Mesendoderm (in vitro differentiated cells): ENCODE measurements at regions not wholly inside any gene's neighbourhood (a gene's known extent, or its start where the extent isn't known, plus 50 kb on each side); places are given as distances from the start of the nearest gene placed in this dataset.

Experiments used
- DNase-seq: peaks from one replicate; pipeline ENCODE4 v3.0.0; 2013
- H2AK5ac ChIP-seq: 2 replicates; pipeline ENCODE4 v1.6.1; 2013; ENCODE audit warnings: low read length, inconsistent platforms
- H2BK120ac ChIP-seq: 2 replicates; pipeline ENCODE4 v1.6.1; 2013; ENCODE audit warnings: low read depth, mild to moderate bottlenecking, low read length, moderate library complexity, mixed read lengths
- H2BK15ac ChIP-seq: replicated peaks from 2 replicates; pipeline ENCODE4 v1.6.1; 2013; ENCODE audit warnings: low read depth, mild to moderate bottlenecking, moderate library complexity
- H2BK5ac ChIP-seq: 2 replicates; pipeline ENCODE4 v1.6.1; 2013; ENCODE audit warnings: low read length, inconsistent platforms
- H3K18ac ChIP-seq: 2 replicates; pipeline ENCODE4 v1.6.1; 2013; ENCODE audit warnings: mild to moderate bottlenecking, low read length, mixed read lengths
- H3K23ac ChIP-seq: one replicate; pipeline ENCODE4 v1.6.1; 2013; ENCODE audit warnings: low read length
- H3K27ac ChIP-seq: 2 replicates; pipeline ENCODE4 v1.5.1; 2013; ENCODE audit warnings: low read depth, mild to moderate bottlenecking, inconsistent platforms, low read length, moderate library complexity
- H3K27me3 ChIP-seq: 2 replicates; pipeline ENCODE4 v1.6.1; 2013; ENCODE audit warnings: low read length, control low read depth, mild to moderate bottlenecking, inconsistent platforms; ENCODE audit not compliant: insufficient read depth, poor library complexity
- H3K36me3 ChIP-seq: 2 replicates; pipeline ENCODE4 v1.6.1; 2013; ENCODE audit warnings: low read length, inconsistent platforms; ENCODE audit not compliant: control insufficient read depth, insufficient read depth
- H3K4ac ChIP-seq: one replicate; pipeline ENCODE4 v1.6.1; 2013; ENCODE audit warnings: low read depth, mild to moderate bottlenecking, low read length, moderate library complexity
- H3K4me1 ChIP-seq: 2 replicates; pipeline ENCODE4 v1.6.1; 2013; ENCODE audit warnings: low read depth, low read length, inconsistent platforms; ENCODE audit not compliant: control insufficient read depth
- H3K4me2 ChIP-seq: 2 replicates; pipeline ENCODE4 v1.6.1; 2013; ENCODE audit warnings: low read length
- H3K4me3 ChIP-seq: 2 replicates; pipeline ENCODE4 v1.5.1; 2013; ENCODE audit warnings: mild to moderate bottlenecking, low read length
- H3K56ac ChIP-seq: one replicate; pipeline ENCODE4 v1.6.1; 2013; ENCODE audit warnings: low read length
- H3K79me1 ChIP-seq: 2 replicates; pipeline ENCODE4 v1.6.1; 2013; ENCODE audit warnings: low read length, inconsistent platforms
- H3K79me2 ChIP-seq: 2 replicates; pipeline ENCODE4 v1.6.1; 2013; ENCODE audit warnings: mild to moderate bottlenecking, low read length; ENCODE audit not compliant: control insufficient read depth, insufficient read depth
- H3K9ac ChIP-seq: 2 replicates; pipeline ENCODE4 v1.6.1; 2013; ENCODE audit warnings: low read length, inconsistent platforms
- H4K5ac ChIP-seq: one replicate; pipeline ENCODE4 v1.6.1; 2013; ENCODE audit warnings: low read length
- H4K8ac ChIP-seq: one replicate; pipeline ENCODE4 v1.6.1; 2013; ENCODE audit warnings: low read depth, mild to moderate bottlenecking, control low read depth, low read length, moderate library complexity
- WGBS: extraction: QIAGEN DNeasy Blood & Tissue Kit; methylation state at CpG from one replicate; pipeline ENCODE4 v1.1.7; 2013; ENCODE audit warnings: low lambda C conversion rate, missing lambda C conversion rate; ENCODE audit not compliant: insufficient coverage; ENCODE audit errors: extremely low coverage; 5-methylcytosine and 5-hydroxymethylcytosine counted together

DNA sequence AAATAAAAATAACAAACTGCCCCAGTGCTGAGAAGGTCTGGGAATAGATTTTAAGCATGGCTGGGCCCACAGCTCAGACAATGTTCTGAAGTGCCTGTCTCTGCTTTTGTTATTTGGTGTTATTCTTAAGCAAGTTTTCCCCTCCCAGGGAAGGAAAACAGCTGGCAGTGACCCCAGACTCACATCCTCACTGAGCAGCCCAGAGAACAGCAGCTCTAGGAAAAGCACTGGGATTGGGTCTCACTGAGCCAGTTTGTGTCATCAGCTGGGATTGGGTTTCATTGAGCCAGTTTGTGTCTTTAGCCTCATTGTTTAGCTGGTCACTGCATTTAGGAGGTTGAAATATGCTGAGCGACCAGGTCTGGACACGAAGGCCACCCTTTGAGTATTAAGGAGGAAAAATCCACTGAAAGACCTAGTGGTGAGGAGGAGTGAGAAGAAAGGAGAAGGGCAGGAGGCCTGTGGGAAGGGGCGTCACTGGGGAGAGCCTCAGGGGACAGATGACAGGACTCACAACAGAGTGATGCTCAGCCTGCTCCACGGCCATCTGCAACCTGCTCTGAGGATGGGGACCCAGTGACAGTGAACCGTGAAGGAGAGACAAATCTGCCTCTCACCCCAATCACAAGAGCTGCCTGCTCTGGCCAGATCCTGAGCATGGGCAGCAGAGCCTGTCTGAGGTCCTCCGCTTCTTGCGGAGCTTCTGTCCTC is 103.8 kb downstream of the TOMM20 start:
- H2BK5ac ChIP-seq: no peak overlapping the region
- no peak overlapping the region for H3K4ac ChIP-seq
- no peaks in the 10 kb centered on the region for H3K4me1 ChIP-seq
- H3K4me3 ChIP-seq: no peak overlapping the region
- no peak overlapping the region for H3K18ac ChIP-seq
- DNase-seq: no peak
- no peak overlapping the region for H3K56ac ChIP-seq
- no peak overlapping the region for H2BK120ac ChIP-seq
- H3K27me3 ChIP-seq: no peaks in the 10 kb centered on the region
- no peaks in the 10 kb centered on the region for H3K79me1 ChIP-seq
- no peak overlapping the region for H3K27ac ChIP-seq
- no CpG with 5 or more reads among the region's 7 CpGs for WGBS
- no peak overlapping the region for H3K9ac ChIP-seq
- no peaks in the 10 kb centered on the region for H3K36me3 ChIP-seq
- H2BK15ac ChIP-seq: no peak overlapping the region
- no peak overlapping the region for H2AK5ac ChIP-seq
- no peaks in the 10 kb centered on the region for H3K79me2 ChIP-seq
- no peak overlapping the region for H3K4me2 ChIP-seq
- H3K23ac ChIP-seq: no peak overlapping the region
- H4K8ac ChIP-seq: no peak overlapping the region
- no peak overlapping the region for H4K5ac ChIP-seq

DNA sequence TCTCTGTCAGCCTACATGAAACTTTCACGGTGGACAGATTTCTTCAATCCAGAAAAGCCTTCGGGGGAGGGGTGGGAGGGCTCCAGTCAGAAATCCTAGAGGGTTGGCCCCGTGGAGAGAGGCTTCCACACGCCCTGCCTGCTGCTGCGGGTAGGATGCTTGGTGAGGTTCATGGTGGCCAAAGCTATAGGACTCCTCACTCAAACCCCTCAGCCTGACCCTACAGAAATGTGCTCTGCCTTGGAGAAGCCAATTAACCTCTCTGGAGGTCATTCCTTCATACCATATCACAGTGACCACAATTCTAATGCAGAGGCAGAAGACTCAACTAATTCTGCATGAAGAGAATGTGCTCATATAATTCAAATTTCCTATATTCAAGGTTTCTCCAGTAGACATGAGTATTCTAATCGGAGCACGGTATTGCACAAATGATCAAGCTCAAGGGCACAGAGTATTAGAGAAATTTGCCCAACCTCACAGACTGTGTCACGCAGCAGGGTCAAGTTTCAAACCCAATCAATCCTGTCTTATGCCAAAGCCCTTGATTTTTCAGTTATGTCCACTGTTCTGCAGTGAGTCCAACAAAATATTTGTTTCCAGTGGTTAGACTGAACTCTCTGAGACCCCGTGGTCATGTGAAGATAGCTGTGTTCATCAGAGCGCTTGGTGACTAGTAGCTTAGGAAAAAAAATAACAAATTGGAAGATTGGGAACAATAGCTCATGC is 104.8 kb downstream of the TOMM20 start:
- Histone ChIP-seq H2BK15ac (no peak overlapping the region), H3K23ac (no peak overlapping the region), H3K4ac (no peak overlapping the region), H2AK5ac (no peak overlapping the region), H3K56ac (no peak overlapping the region), H3K36me3 (no peaks in the 10 kb centered on the region), H2BK5ac (no peak overlapping the region), H3K4me1 (no peaks in the 10 kb centered on the region), H3K79me1 (no peaks in the 10 kb centered on the region), H3K79me2 (no peaks in the 10 kb centered on the region), H3K27ac (no peak overlapping the region), H3K4me3 (no peak overlapping the region), H3K27me3 (no peaks in the 10 kb centered on the region), H4K5ac (no peak overlapping the region), H3K4me2 (no peak overlapping the region), H3K18ac (no peak overlapping the region), H4K8ac (no peak overlapping the region), H2BK120ac (no peak overlapping the region), H3K9ac (no peak overlapping the region)
- WGBS: no CpG with 5 or more reads among the region's 10 CpGs
- DNase-seq: no peak

DNA sequence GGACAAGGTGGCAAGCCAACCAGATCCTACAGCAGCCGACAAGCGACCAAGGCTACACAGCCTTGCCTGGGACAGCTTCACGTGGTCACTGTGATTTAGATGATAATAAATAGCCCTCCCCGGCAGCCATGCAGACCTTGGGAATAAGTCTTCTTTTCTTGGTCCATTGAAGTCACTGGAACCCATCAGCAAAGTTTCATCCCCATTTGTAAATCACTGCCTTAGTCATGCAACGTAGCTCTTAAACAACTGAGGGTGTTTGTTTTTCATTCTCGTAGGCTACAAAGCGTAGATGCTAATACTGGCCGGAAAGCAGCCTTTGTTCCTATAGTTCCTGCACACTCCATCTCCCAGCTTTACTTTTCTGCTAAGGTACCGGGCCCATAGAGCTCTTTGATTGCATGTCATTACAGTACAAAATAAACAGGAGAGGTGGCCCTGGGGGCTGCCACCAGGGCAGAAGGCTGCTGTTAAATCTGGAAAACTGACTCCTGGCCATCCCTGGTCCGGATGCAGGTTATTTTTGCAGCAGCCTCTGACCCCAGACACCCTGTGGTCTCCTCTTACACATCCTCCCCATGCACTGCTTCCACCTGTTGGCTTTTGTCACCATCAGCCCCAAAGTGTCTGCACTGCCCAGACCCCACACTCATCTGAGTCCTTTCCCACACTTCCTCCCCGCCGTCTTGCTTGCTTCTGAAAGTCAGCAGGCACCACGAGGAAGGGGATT is 105.5 kb downstream of the TOMM20 start:
- Histone ChIP-seq H3K79me1 (no peaks in the 10 kb centered on the region), H3K9ac (no peak overlapping the region), H2BK120ac (no peak overlapping the region), H3K4me2 (no peak overlapping the region), H3K23ac (no peak overlapping the region), H2BK5ac (no peak overlapping the region), H3K4ac (no peak overlapping the region), H4K8ac (no peak overlapping the region), H3K18ac (no peak overlapping the region), H3K79me2 (no peaks in the 10 kb centered on the region), H3K4me3 (no peak overlapping the region), H3K36me3 (no peaks in the 10 kb centered on the region), H2BK15ac (no peak overlapping the region), H3K27ac (no peak overlapping the region), H4K5ac (no peak overlapping the region), H2AK5ac (no peak overlapping the region), H3K56ac (no peak overlapping the region), H3K4me1 (no peaks in the 10 kb centered on the region), H3K27me3 (no peaks in the 10 kb centered on the region)
- DNase-seq: no peak
- WGBS: no CpG with 5 or more reads among the region's 13 CpGs

DNA sequence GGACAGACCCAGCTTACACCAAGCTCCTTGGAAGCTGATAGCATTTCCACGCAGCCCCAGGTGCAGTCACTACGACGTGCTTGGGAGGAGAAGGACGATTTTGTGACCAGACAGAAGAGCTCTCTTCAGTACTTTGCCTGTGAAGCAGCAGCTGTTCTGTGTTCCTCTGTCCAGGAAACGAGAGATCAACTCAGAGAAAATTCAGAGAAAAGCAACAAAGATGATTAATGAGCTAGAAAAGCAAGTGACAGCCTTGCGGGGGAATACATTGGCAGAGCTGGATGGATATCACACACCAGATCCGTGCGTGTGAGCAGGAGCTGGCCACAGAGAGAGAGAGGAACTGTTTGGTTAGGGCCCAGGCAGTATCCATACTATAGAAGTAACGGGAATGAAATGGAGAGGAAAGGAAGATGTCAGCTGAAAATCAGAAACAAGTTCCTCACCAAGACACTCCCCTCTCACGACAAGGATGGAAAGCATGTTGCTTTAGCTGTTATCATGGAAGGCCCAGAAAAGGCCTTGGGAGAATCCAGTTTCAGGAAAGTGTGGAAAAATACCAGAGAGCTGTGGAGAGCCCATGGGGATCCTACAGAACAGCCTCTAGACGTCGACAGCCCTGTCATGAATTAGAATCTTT is 106.2 kb downstream of the TOMM20 start:
- no peak overlapping the region for H3K56ac ChIP-seq
- no peak overlapping the region for H3K4me2 ChIP-seq
- no peak overlapping the region for H2BK5ac ChIP-seq
- H3K27me3 ChIP-seq: no peaks in the 10 kb centered on the region
- H4K5ac ChIP-seq: no peak overlapping the region
- H3K4ac ChIP-seq: no peak overlapping the region
- no peaks in the 10 kb centered on the region for H3K79me2 ChIP-seq
- H3K36me3 ChIP-seq: no peaks in the 10 kb centered on the region
- no peak overlapping the region for H2BK120ac ChIP-seq
- no peak overlapping the region for H3K4me3 ChIP-seq
- peaks cover 2% of the 10 kb centered on the region for H3K4me1 ChIP-seq
- no peaks in the 10 kb centered on the region for H3K79me1 ChIP-seq
- H3K23ac ChIP-seq: no peak overlapping the region
- H3K27ac ChIP-seq: no peak overlapping the region
- H3K9ac ChIP-seq: no peak overlapping the region
- no CpG with 5 or more reads among the region's 12 CpGs for WGBS
- no peak overlapping the region for H2AK5ac ChIP-seq
- no peak overlapping the region for H3K18ac ChIP-seq
- no peak overlapping the region for H4K8ac ChIP-seq
- DNase-seq: no peak
- no peak overlapping the region for H2BK15ac ChIP-seq

DNA sequence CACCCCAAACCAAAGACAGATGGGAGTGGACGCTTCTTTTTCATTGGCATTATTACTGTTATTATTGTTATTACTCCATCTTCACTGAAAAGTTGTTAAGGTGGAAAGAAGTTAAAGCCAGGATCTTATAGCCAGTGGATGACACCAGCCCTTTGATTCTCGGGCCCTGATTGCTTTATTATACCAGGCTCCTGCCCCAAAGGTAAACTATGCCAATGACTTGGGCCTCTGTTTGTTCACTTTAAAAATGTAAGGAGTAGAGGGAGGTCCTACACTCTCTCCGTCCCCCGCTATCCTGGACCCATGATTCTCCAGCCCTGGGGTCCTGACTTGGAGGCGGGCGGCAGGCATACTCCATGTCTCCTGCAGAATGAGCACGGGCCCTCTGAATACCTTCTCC is 106.8 kb downstream of the TOMM20 start:
- H3K56ac ChIP-seq: no peak overlapping the region
- no peak overlapping the region for H2AK5ac ChIP-seq
- H3K4me3 ChIP-seq: no peak overlapping the region
- no peak overlapping the region for H3K4me2 ChIP-seq
- no peak for DNase-seq
- no peaks in the 10 kb centered on the region for H3K27me3 ChIP-seq
- H3K4me1 ChIP-seq: peaks cover 2% of the 10 kb centered on the region
- no peaks in the 10 kb centered on the region for H3K36me3 ChIP-seq
- H3K23ac ChIP-seq: no peak overlapping the region
- no peak overlapping the region for H3K9ac ChIP-seq
- H3K4ac ChIP-seq: no peak overlapping the region
- H2BK15ac ChIP-seq: no peak overlapping the region
- no peaks in the 10 kb centered on the region for H3K79me2 ChIP-seq
- no CpG with 5 or more reads among the region's 7 CpGs for WGBS
- H2BK5ac ChIP-seq: no peak overlapping the region
- no peak overlapping the region for H3K18ac ChIP-seq
- no peak overlapping the region for H4K8ac ChIP-seq
- H3K79me1 ChIP-seq: no peaks in the 10 kb centered on the region
- no peak overlapping the region for H3K27ac ChIP-seq
- no peak overlapping the region for H4K5ac ChIP-seq
- H2BK120ac ChIP-seq: no peak overlapping the region
